GM18511 (cell line): ENCODE measurements at regions not wholly inside any gene's neighbourhood (a gene's known extent, or its start where the extent isn't known, plus 50 kb on each side); places are given as distances from the start of the nearest gene placed in this dataset.
"Not testable (repeated sequence)": the region's sequence is repeated elsewhere in the genome, so short reads cannot be mapped to it uniquely, and the experiment has no call there.

ENCODE experiments used
- ATAC-seq: cut with Tn5 transposase; IDR thresholded peaks from one replicate; pipeline ENCODE4 v1.9.1; 2021; ENCODE audit warnings: mild to moderate bottlenecking, moderate library complexity; ENCODE audit not compliant: unreplicated experiment

GRCh38 chr5:125914471-125914870, 508.7 kb upstream of the GRAMD2B start:
- ATAC-seq = no peak

- ATAC-seq = not testable (repeated sequence)
Measured at GRCh38 chr5:125923958-125924357, 499.3 kb upstream of the GRAMD2B start.

- ATAC-seq = no peak
Measured at GRCh38 chr5:125926172-125926571, 497.0 kb upstream of the GRAMD2B start.

GRCh38 chr5:125928663-125929062, 494.5 kb upstream of the GRAMD2B start:
- no peak for ATAC-seq

GRCh38 chr5:125950012-125950615, 473.1 kb upstream of the GRAMD2B start:
- ATAC-seq = no peak

- peak; percentile 99 for ATAC-seq
Measured at GRCh38 chr5:125961150-125961549, 462.1 kb upstream of the GRAMD2B start.

- ATAC-seq = no peak
Measured at GRCh38 chr5:125965577-125965976, 457.6 kb upstream of the GRAMD2B start.

GRCh38 chr5:125967576-125967975, 455.6 kb upstream of the GRAMD2B start:
- no peak for ATAC-seq

- ATAC-seq = no peak
Measured at GRCh38 chr5:125969011-125969813, 454.0 kb upstream of the GRAMD2B start.

- ATAC-seq = no peak
Measured at GRCh38 chr5:125969814-125970171, 453.4 kb upstream of the GRAMD2B start.

- ATAC-seq = no peak
Measured at GRCh38 chr5:125970631-125971307, 452.4 kb upstream of the GRAMD2B start.

- no peak for ATAC-seq
Measured at GRCh38 chr5:125972706-125973105, 450.5 kb upstream of the GRAMD2B start.

GRCh38 chr5:125974679-125975078, 448.5 kb upstream of the GRAMD2B start:
- no peak for ATAC-seq

GRCh38 chr5:125976421-125977000, 446.7 kb upstream of the GRAMD2B start:
- no peak for ATAC-seq

- no peak for ATAC-seq
Measured at GRCh38 chr5:125978015-125978414, 445.2 kb upstream of the GRAMD2B start.

GRCh38 chr5:125979636-125980035, 443.6 kb upstream of the GRAMD2B start:
- ATAC-seq = no peak

- ATAC-seq = no peak
Measured at GRCh38 chr5:125981016-125981415, 442.2 kb upstream of the GRAMD2B start.

GRCh38 chr5:125987677-125988255, 435.4 kb upstream of the GRAMD2B start:
- ATAC-seq = no peak

- ATAC-seq = no peak
Measured at GRCh38 chr5:125992050-125992449, 431.2 kb upstream of the GRAMD2B start.

- ATAC-seq = not testable (repeated sequence)
Measured at GRCh38 chr5:125999271-126000030, 423.8 kb upstream of the GRAMD2B start.

GRCh38 chr5:126000507-126000906, 422.7 kb upstream of the GRAMD2B start:
- no peak for ATAC-seq
